Raji (cell line): ENCODE measurements at regions not wholly inside any gene's neighbourhood (a gene's known extent, or its start where the extent isn't known, plus 50 kb on each side); places are given as distances from the start of the nearest gene placed in this dataset.

Experiments used
- POLR2A ChIP-seq: IDR thresholded peaks from 2 replicates; pipeline ENCODE4 v1.6.1; 2011; ENCODE audit warnings: low read depth, low read length, control low read depth; ENCODE audit not compliant: insufficient read depth

- TF ChIP-seq POLR2A, result no peak
These were observed 439.8 kb upstream of the ZMIZ1 start for GRCh38 chr10:78628976-78629375.

GRCh38 chr10:78629773-78630172, 439.0 kb upstream of the ZMIZ1 start:
- no peak for TF ChIP-seq POLR2A

- no peak for TF ChIP-seq POLR2A
These were observed 437.6 kb upstream of the ZMIZ1 start for GRCh38 chr10:78630944-78631838.

- TF ChIP-seq POLR2A, result no peak
These were observed 434.4 kb upstream of the ZMIZ1 start for GRCh38 chr10:78634389-78634815.

- no peak for TF ChIP-seq POLR2A
These were observed 433.9 kb upstream of the ZMIZ1 start for GRCh38 chr10:78634835-78635234.

GRCh38 chr10:78639629-78640028, 429.1 kb upstream of the ZMIZ1 start:
- no peak for TF ChIP-seq POLR2A

GRCh38 chr10:78640796-78641636, 427.8 kb upstream of the ZMIZ1 start:
- no peak for TF ChIP-seq POLR2A

GRCh38 chr10:78641693-78642092, 427.1 kb upstream of the ZMIZ1 start:
- no peak for TF ChIP-seq POLR2A

- TF ChIP-seq POLR2A, result no peak
These were observed 426.4 kb upstream of the ZMIZ1 start for GRCh38 chr10:78642269-78642816.

- TF ChIP-seq POLR2A, result no peak
These were observed 425.3 kb upstream of the ZMIZ1 start for GRCh38 chr10:78643513-78643912.

- no peak for TF ChIP-seq POLR2A
These were observed 424.2 kb upstream of the ZMIZ1 start for GRCh38 chr10:78644550-78644949.

- no peak for TF ChIP-seq POLR2A
These were observed 423.5 kb upstream of the ZMIZ1 start for GRCh38 chr10:78645169-78645686.

GRCh38 chr10:78645975-78646374, 422.8 kb upstream of the ZMIZ1 start:
- TF ChIP-seq POLR2A, result no peak

GRCh38 chr10:78648256-78648860, 420.4 kb upstream of the ZMIZ1 start:
- no peak for TF ChIP-seq POLR2A

GRCh38 chr10:78649429-78649828, 419.3 kb upstream of the ZMIZ1 start:
- no peak for TF ChIP-seq POLR2A
